ENCODE measurements at regions not wholly inside any gene's neighbourhood (a gene's known extent, or its start where the extent isn't known, plus 50 kb on each side); places are given as distances from the start of the nearest gene placed in this dataset.

- no peak for TF ChIP-seq CTCF (IDR thresholded peaks at IDR 0.05)
- TF ChIP-seq POLR2AphosphoS5 (IDR thresholded peaks at IDR 0.05) = no peak
These were observed 316.6 kb upstream of the ANKRD30A start for GRCh38 chr10:36808625-36809362.

Measured in upper lobe of left lung (tissue), 4 donors.